Fibroblast of pulmonary artery (primary cell): ENCODE measurements at regions not wholly inside any gene's neighbourhood (a gene's known extent, or its start where the extent isn't known, plus 50 kb on each side); places are given as distances from the start of the nearest gene placed in this dataset.

Source experiments
- DNase-seq: peaks from one replicate; pipeline ENCODE4 v3.0.0-alpha.2; 2010; ENCODE audit warnings: low read depth
- H3K4me3 ChIP-seq: replicated peaks from 2 replicates; pipeline ENCODE4 v1.5.1; 2011; ENCODE audit warnings: low read depth, mild to moderate bottlenecking, control low read depth, low read length, moderate library complexity
- TF ChIP-seq, protein P1 (sequence below): IDR thresholded peaks from 2 replicates; pipeline ENCODE4 v1.5.1; 2011; ENCODE audit warnings: mild to moderate bottlenecking, control low read depth, low read length, inconsistent platforms; ENCODE audit errors: missing control alignments

DNA sequence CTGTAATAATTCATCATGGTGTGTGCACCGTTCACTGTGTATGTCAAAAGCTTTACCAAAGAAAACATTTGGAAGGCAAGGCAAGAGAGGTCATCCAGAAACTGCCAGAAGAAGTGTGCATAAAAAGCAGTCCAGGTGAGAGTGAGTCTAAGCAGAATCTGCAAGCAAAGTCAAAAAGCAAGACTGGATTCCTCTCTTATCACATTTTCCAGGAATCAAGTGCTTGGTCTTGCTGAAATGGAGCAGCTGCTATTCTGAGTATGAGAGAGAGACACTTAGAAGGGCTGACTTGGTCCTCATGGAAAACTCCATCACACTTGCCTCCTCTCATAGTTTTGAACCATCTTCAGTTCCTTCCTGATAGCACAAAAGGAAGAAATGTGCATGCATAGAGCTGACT, 231.3 kb downstream of the ANAPC1 start:
- no peak for DNase-seq
- no peak overlapping the region for H3K4me3 ChIP-seq
- TF ChIP-seq, protein P1, sequence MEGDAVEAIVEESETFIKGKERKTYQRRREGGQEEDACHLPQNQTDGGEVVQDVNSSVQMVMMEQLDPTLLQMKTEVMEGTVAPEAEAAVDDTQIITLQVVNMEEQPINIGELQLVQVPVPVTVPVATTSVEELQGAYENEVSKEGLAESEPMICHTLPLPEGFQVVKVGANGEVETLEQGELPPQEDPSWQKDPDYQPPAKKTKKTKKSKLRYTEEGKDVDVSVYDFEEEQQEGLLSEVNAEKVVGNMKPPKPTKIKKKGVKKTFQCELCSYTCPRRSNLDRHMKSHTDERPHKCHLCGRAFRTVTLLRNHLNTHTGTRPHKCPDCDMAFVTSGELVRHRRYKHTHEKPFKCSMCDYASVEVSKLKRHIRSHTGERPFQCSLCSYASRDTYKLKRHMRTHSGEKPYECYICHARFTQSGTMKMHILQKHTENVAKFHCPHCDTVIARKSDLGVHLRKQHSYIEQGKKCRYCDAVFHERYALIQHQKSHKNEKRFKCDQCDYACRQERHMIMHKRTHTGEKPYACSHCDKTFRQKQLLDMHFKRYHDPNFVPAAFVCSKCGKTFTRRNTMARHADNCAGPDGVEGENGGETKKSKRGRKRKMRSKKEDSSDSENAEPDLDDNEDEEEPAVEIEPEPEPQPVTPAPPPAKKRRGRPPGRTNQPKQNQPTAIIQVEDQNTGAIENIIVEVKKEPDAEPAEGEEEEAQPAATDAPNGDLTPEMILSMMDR = no peak

DNA sequence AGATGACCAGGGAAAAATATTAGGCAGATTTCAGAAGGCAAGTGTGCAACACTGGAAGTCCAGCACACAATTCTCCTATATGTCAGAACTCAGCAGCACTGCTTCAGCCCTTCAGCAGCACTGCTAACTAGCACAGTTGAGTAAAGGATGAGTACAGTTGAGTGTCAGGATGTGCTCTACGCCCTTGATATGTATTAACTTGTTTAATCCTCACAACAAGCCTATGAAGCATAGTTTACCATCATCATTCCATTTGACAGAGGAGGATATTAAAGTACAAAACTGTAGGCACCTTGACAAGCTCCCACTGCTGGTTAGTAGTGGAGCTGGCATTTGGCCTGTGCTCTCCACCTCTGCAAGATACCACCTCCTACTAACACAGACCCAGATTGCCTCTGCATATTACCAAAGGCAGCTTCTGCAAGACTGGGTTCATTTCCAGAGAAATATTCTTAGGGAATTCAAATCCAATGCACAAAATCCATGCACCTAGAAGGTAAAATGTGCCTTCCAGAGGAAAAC, 230.8 kb downstream of the ANAPC1 start:
- no peak for DNase-seq
- H3K4me3 ChIP-seq = no peak overlapping the region
- TF ChIP-seq, protein P1 = no peak

DNA sequence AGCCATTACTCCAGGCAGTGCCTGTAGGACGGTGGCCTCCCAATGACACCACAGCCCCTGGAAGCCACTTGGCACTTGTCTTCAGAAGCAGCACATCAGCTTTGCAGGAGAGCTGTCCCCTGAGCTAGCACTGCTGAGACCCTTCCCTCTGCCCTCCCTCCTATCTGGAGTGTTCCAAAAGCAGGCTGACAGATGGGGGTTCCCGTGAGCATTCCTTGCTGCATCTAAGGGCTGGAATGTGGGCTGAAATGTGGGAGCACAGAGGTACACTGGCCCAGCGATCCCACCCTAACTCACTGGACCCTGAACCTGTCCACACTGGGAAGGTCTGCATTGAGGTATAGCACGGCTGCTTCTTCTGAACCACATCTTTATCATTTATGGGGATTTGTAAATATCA, 230.1 kb downstream of the ANAPC1 start:
- no peak overlapping the region for H3K4me3 ChIP-seq
- no peak for DNase-seq
- TF ChIP-seq, protein P1 = no peak

DNA sequence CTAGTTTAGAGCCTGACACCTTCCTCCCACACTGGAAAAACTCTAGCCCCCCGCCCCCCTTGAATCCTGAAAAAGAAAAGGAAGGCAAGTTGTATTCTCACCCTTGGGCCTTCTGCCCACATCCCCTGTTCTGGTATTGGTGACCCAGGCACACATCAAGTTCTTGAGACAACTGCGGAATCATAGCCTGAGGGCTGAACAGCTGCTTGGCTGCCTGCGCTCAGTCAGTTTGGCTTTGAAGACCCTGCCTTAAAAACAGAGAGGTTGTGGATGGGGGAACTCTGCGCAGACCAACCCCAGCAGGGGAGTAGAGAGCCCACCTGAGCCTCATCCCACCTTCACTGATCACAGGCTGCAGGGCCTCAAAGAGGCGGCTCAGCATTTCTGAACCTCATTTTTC, 229.2 kb downstream of the ANAPC1 start:
- no peak for DNase-seq
- TF ChIP-seq, protein P1 = no peak
- H3K4me3 ChIP-seq = no peak overlapping the region

DNA sequence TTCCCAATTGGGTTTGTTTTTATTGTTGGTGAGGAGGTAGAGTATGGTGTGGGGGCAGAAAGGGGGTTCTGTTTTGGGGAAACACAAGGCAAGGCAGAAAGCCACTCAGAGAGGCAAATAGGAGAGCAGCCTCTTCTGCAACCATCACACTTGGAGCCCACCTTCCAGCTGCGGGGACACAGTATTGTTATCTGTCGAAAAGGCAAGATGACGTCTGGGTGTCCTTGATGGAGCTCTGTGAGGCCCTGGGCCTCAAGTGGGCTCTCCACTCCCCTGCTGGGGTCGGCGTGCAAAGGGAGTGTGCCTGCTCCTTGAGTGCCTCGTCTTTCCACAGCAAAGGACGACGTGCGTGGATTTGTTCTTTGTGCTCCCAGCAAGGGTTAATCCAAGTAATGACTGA, 227.6 kb downstream of the ANAPC1 start:
- H3K4me3 ChIP-seq = no peak overlapping the region
- no peak for DNase-seq

DNA sequence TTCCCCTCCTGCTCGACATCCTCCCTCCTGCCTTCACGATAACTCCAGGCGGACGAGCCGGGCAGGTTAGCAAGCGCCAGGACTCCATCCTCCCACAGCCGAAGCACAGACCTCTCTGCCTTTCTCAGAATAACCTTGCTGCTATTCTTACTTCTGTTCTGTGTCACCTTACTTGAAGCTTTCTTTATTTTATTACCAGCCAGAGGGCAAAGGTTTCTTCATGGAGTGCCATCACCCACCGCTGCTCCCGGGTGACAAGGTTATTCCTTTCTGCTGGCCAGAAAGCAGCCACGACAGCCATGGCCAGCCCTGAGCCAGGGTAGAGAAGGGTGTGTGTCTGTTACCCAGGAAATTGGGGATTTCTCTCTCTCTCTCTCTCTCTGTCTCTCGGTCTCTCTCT, 227.1 kb downstream of the ANAPC1 start:
- H3K4me3 ChIP-seq = no peak overlapping the region
- no peak for DNase-seq
- TF ChIP-seq, protein P1 = no peak

More for the DNA sequence above, 227.6 kb downstream of the ANAPC1 start:
- TF ChIP-seq, protein P1 = no peak

DNA sequence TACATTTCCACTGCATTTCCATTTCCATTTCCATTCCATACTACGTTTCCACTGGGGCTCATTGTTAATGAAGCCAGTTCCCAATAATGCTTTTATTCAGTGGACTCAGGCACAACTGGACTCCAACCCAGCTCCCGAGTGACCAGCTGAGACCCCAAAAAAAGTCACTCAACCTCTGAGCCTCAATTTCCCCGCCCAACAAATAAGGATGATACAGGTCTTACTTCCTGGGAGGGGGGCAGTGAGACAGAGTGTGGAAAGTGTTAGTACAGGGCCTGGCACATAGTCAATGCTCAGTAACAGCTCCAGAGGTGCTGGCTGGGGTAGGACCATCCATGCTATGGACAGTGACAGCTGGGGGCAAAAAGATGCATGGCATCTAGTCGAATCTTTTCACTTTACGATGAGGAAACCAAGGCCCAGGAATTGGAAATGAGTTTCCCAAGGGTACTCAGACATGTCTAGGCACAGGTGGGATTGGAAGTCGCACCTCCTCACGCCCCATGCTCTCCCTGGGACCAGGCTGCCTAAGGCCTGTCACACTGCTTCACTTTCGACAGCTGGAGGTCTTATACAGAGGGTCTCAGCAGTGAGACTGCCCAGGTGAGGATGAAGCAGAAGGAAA, 226.5 kb downstream of the ANAPC1 start:
- TF ChIP-seq, protein P1 = no peak
- no peak overlapping the region for H3K4me3 ChIP-seq
- no peak for DNase-seq
